Amniotic epithelial cell (primary cell): ENCODE measurements at regions not wholly inside any gene's neighbourhood (a gene's known extent, or its start where the extent isn't known, plus 50 kb on each side); places are given as distances from the start of the nearest gene placed in this dataset.

Experiments
- DNase-seq: peaks from one replicate; pipeline ENCODE4 v3.0.0-alpha.2; 2010; ENCODE audit warnings: low read depth

- no peak for DNase-seq
These were observed 150.2 kb upstream of the POU3F3 start for GRCh38 chr2:104703669-104704068.

- DNase-seq, result no peak
These were observed 149.2 kb upstream of the POU3F3 start for GRCh38 chr2:104704496-104705245.

GRCh38 chr2:104707056-104707455, 146.9 kb upstream of the POU3F3 start:
- no peak for DNase-seq

- DNase-seq, result no peak
These were observed 144.9 kb upstream of the POU3F3 start for GRCh38 chr2:104708967-104709366.

- DNase-seq, result no peak
These were observed 137.9 kb upstream of the POU3F3 start for GRCh38 chr2:104716061-104716460.

GRCh38 chr2:104733226-104733943, 120.5 kb upstream of the POU3F3 start:
- DNase-seq, result no peak

GRCh38 chr2:104734937-104735586, 118.9 kb upstream of the POU3F3 start:
- no peak for DNase-seq

- no peak for DNase-seq
These were observed 117.9 kb upstream of the POU3F3 start for GRCh38 chr2:104736026-104736425.

GRCh38 chr2:104741860-104742259, 112.1 kb upstream of the POU3F3 start:
- no peak for DNase-seq

GRCh38 chr2:104744537-104744936, 109.4 kb upstream of the POU3F3 start:
- no peak for DNase-seq

- no peak for DNase-seq
These were observed 108.1 kb upstream of the POU3F3 start for GRCh38 chr2:104745846-104746245.

GRCh38 chr2:104746299-104746698, 107.6 kb upstream of the POU3F3 start:
- DNase-seq, result no peak

GRCh38 chr2:104746858-104747257, 107.1 kb upstream of the POU3F3 start:
- DNase-seq, result no peak

- DNase-seq, result no peak
These were observed 104.0 kb upstream of the POU3F3 start for GRCh38 chr2:104749856-104750460.

- DNase-seq, result no peak
These were observed 101.4 kb upstream of the POU3F3 start for GRCh38 chr2:104752504-104752903.

- DNase-seq, result no peak
These were observed 98.7 kb upstream of the POU3F3 start for GRCh38 chr2:104755026-104755878.

GRCh38 chr2:104756118-104756517, 97.8 kb upstream of the POU3F3 start:
- DNase-seq, result no peak

GRCh38 chr2:104757056-104757455, 96.9 kb upstream of the POU3F3 start:
- no peak for DNase-seq

GRCh38 chr2:104758199-104758620, 95.7 kb upstream of the POU3F3 start:
- no peak for DNase-seq

GRCh38 chr2:104762031-104762430, 91.9 kb upstream of the POU3F3 start:
- no peak for DNase-seq

GRCh38 chr2:104766683-104767082, 87.2 kb upstream of the POU3F3 start:
- no peak for DNase-seq

GRCh38 chr2:104768694-104769093, 85.2 kb upstream of the POU3F3 start:
- DNase-seq, result no peak
